Testis (tissue), 2 donors: ENCODE measurements at regions not wholly inside any gene's neighbourhood (a gene's known extent, or its start where the extent isn't known, plus 50 kb on each side); places are given as distances from the start of the nearest gene placed in this dataset.

Source experiments
- DNase-seq: peaks from one replicate; pipeline ENCODE4 v3.0.0-alpha.2; 2019
- H3K27ac ChIP-seq, 2 donors: fragments of 200-600 bp; sonication (generic); one replicate each; pipeline ENCODE4 v1.5.1; 2019
- H3K27me3 ChIP-seq: fragments of 200-600 bp; sonication (generic); one replicate; pipeline ENCODE4 v1.5.1; 2019
- H3K36me3 ChIP-seq: fragments of 200-600 bp; sonication (generic); one replicate; pipeline ENCODE4 v1.5.1; 2017; ENCODE audit warnings: low read depth; ENCODE audit errors: missing control alignments
- H3K4me1 ChIP-seq: fragments of 200-600 bp; sonication (generic); one replicate; pipeline ENCODE4 v1.5.1; 2019
- H3K4me3 ChIP-seq, 2 donors: fragments of 200-600 bp; sonication (generic); one replicate each; pipeline ENCODE4 v1.5.1; 2017 to 2019
- H3K9me3 ChIP-seq: fragments of 200-600 bp; sonication (generic); one replicate; pipeline ENCODE4 v1.5.1; 2017
- CTCF ChIP-seq, 3 experiments: fragments of 450-650 bp in 2 of 3; fragments of 200-600 bp in 1 of 3; sonication (generic) in 1 of 3; IDR thresholded peaks; one replicate each; pipeline ENCODE4 v1.5.1; 2016 to 2019; ENCODE audit warnings: antibody characterized with exemption in 3 of 3, mild to moderate bottlenecking in 2 of 3, moderate library complexity in 1 of 3
- POLR2A ChIP-seq: fragments of 450-650 bp; IDR thresholded peaks from one replicate; pipeline ENCODE4 v1.6.1; 2017; ENCODE audit warnings: antibody characterized with exemption, mild to moderate bottlenecking, moderate library complexity
- WGBS, 2 donors: methylation state at CpG; one replicate each; pipeline ENCODE4 v1.1.5; 2018; 5-methylcytosine and 5-hydroxymethylcytosine counted together
- intact Hi-C: fragments of 100-400 bp; cut with DNase I; formaldehyde crosslinking; loops from one replicate; pipeline ENCODE4 v1.15.1; 2023; ENCODE audit warnings: low total_unique reads

- TF ChIP-seq POLR2A (no peak), CTCF (IDR thresholded peaks at IDR 0.05) (no peak)
- Histone ChIP-seq H3K4me3 (peak overlapping the region in 1 of 2 donors; percentile 58), H3K27ac (no peak overlapping the region), H3K9me3 (no peaks in the 10 kb centered on the region), H3K4me1 (no peaks in the 10 kb centered on the region), H3K27me3 (no peaks in the 10 kb centered on the region), H3K36me3 (no peaks in the 10 kb centered on the region)
- no peak for DNase-seq
- intact Hi-C loops, result no loop called here
- WGBS, 2 donors, result 6 to 13% methylated on average over 14 of the region's 14 CpGs
Measured at GRCh38 chr6:138691595-138692057, 81.9 kb upstream of the CCDC28A start.

GRCh38 chr6:138692058-138692977 lies 81.3 kb upstream of the CCDC28A start:
- H3K4me1 ChIP-seq, result no peaks in the 10 kb centered on the region
- no peaks in the 10 kb centered on the region for H3K27me3 ChIP-seq
- intact Hi-C loops, result no loop called here
- 0 to 1% methylated on average over 12 to 61 of the region's 103 CpGs for WGBS, 2 donors
- no peaks in the 10 kb centered on the region for H3K9me3 ChIP-seq
- H3K27ac ChIP-seq, result peak overlapping the region in 1 of 2 donors; percentile 74
- H3K4me3 ChIP-seq, result peak overlapping the region; percentile 58 to 64
- peak; percentile 65 for DNase-seq
- no peaks in the 10 kb centered on the region for H3K36me3 ChIP-seq
- no peak for TF ChIP-seq POLR2A
- TF ChIP-seq CTCF (IDR thresholded peaks at IDR 0.05), result peak; percentile 39 to 73 (median 54)

GRCh38 chr6:138692978-138693909 lies 80.3 kb upstream of the CCDC28A start:
- DNase-seq, result peak; percentile 24
- peak overlapping the region; percentile 15 to 74 for H3K27ac ChIP-seq
- H3K27me3 ChIP-seq, result no peaks in the 10 kb centered on the region
- no peaks in the 10 kb centered on the region for H3K36me3 ChIP-seq
- intact Hi-C loops, result no loop called here
- WGBS, 2 donors, result 1 to 3% methylated on average over 44 to 82 of the region's 92 CpGs
- H3K9me3 ChIP-seq, result no peaks in the 10 kb centered on the region
- TF ChIP-seq CTCF (IDR thresholded peaks at IDR 0.05), result no peak
- no peak for TF ChIP-seq POLR2A
- H3K4me1 ChIP-seq, result no peaks in the 10 kb centered on the region
- peak overlapping the region; percentile 58 to 64 for H3K4me3 ChIP-seq

GRCh38 chr6:138695193-138695592 lies 78.4 kb upstream of the CCDC28A start:
- DNase-seq, result no peak
- intact Hi-C loops, result no loop called here
- no peak for TF ChIP-seq POLR2A
- TF ChIP-seq CTCF (IDR thresholded peaks at IDR 0.05), result no peak
- H3K27ac ChIP-seq, result no peak overlapping the region
- no peak overlapping the region for H3K4me3 ChIP-seq
- WGBS, 2 donors, result 77% methylated on average over 4 of the region's 4 CpGs
- no peaks in the 10 kb centered on the region for H3K9me3 ChIP-seq
- H3K36me3 ChIP-seq, result no peaks in the 10 kb centered on the region
- H3K4me1 ChIP-seq, result no peaks in the 10 kb centered on the region
- H3K27me3 ChIP-seq, result no peaks in the 10 kb centered on the region
